Smooth muscle cell (in vitro differentiated cells): ENCODE measurements at regions not wholly inside any gene's neighbourhood (a gene's known extent, or its start where the extent isn't known, plus 50 kb on each side); places are given as distances from the start of the nearest gene placed in this dataset.

Experiments
- DNase-seq: peaks from one replicate; lab custom pipeline; 2025; ENCODE audit not compliant: unreplicated experiment; lab: John Stamatoyannopoulos, UW
- H2AFZ ChIP-seq: fragments of 200-600 bp; sonication (generic); 2 replicates; pipeline ENCODE4 v1.6.0; 2016; ENCODE audit warnings: antibody characterized with exemption, low read depth, mild to moderate bottlenecking
- H3F3A ChIP-seq: fragments of 200-600 bp; sonication (generic); 2 replicates; pipeline ENCODE4 v1.6.0; 2017; ENCODE audit warnings: antibody characterized with exemption, low read depth
- H3K27ac ChIP-seq: fragments of 200-600 bp; sonication (generic); 2 replicates; pipeline ENCODE4 v1.5.1; 2016; ENCODE audit warnings: low read depth, mild to moderate bottlenecking
- H3K27me3 ChIP-seq: fragments of 200-600 bp; sonication (generic); 2 replicates; pipeline ENCODE4 v1.6.1; 2016; ENCODE audit warnings: low read depth, mild to moderate bottlenecking
- H3K36me3 ChIP-seq: fragments of 200-600 bp; sonication (generic); 2 replicates; pipeline ENCODE4 v1.5.1; 2016; ENCODE audit warnings: low read depth
- H3K4me1 ChIP-seq: fragments of 200-600 bp; sonication (generic); 2 replicates; pipeline ENCODE4 v1.5.1; 2016; ENCODE audit warnings: low read depth
- H3K4me2 ChIP-seq: fragments of 200-600 bp; sonication (generic); 2 replicates; pipeline ENCODE4 v1.6.0; 2016; ENCODE audit warnings: mild to moderate bottlenecking
- H3K4me3 ChIP-seq: fragments of 200-600 bp; sonication (generic); 2 replicates; pipeline ENCODE4 v1.5.1; 2016; ENCODE audit warnings: mild to moderate bottlenecking
- H3K79me2 ChIP-seq: fragments of 200-600 bp; sonication (generic); 2 replicates; pipeline ENCODE4 v1.6.0; 2016; ENCODE audit warnings: low read depth, mild to moderate bottlenecking
- H3K9ac ChIP-seq: fragments of 200-600 bp; sonication (generic); 2 replicates; pipeline ENCODE4 v1.6.0; 2016; ENCODE audit warnings: low read depth
- H3K9me3 ChIP-seq: fragments of 200-600 bp; sonication (generic); replicated peaks from 2 replicates; pipeline ENCODE4 v1.5.1; 2016; ENCODE audit warnings: low read depth
- H4K20me1 ChIP-seq: fragments of 200-600 bp; sonication (generic); 2 replicates; pipeline ENCODE4 v1.6.0; 2016; ENCODE audit warnings: low read depth
- CTCF ChIP-seq: fragments of 200-600 bp; sonication (generic); IDR thresholded peaks from 2 replicates; pipeline ENCODE4 v1.5.1; 2017; ENCODE audit warnings: borderline replicate concordance, mild to moderate bottlenecking, antibody characterized with exemption; ENCODE audit not compliant: insufficient read depth, poor library complexity, severe bottlenecking
- WGBS: methylation state at CpG from one replicate; pipeline ENCODE4 v1.1.7; 2016; ENCODE audit warnings: low lambda C conversion rate; 5-methylcytosine and 5-hydroxymethylcytosine counted together

GRCh38 chr16:73347500-73348375, 299.8 kb upstream of the ZFHX3 start:
- WGBS = 62% methylated on average over 7 of the region's 7 CpGs
- peaks cover 7% of the 10 kb centered on the region for H3K27me3 ChIP-seq
- H3K9ac ChIP-seq = no peak overlapping the region
- H3K4me2 ChIP-seq = no peak overlapping the region
- no peak for TF ChIP-seq CTCF
- no peaks in the 10 kb centered on the region for H3K79me2 ChIP-seq
- H3K4me3 ChIP-seq = no peak overlapping the region
- H3K27ac ChIP-seq = no peak overlapping the region
- H3F3A ChIP-seq = no peaks in the 10 kb centered on the region
- H3K4me1 ChIP-seq = no peaks in the 10 kb centered on the region
- no peaks in the 10 kb centered on the region for H3K9me3 ChIP-seq
- H2AFZ ChIP-seq = no peak overlapping the region
- H3K36me3 ChIP-seq = no peaks in the 10 kb centered on the region
- no peaks in the 10 kb centered on the region for H4K20me1 ChIP-seq
- DNase-seq = no peak

- no peak for TF ChIP-seq CTCF
Observed at GRCh38 chr16:73339821-73340220, 291.9 kb upstream of the ZFHX3 start.

GRCh38 chr16:73337373-73338296, 289.7 kb upstream of the ZFHX3 start:
- Histone ChIP-seq H3K4me2 (no peak overlapping the region), H3K9ac (no peak overlapping the region), H3K79me2 (no peaks in the 10 kb centered on the region), H2AFZ (no peak overlapping the region), H3K4me3 (no peak overlapping the region), H4K20me1 (no peaks in the 10 kb centered on the region), H3K4me1 (no peaks in the 10 kb centered on the region), H3K9me3 (no peaks in the 10 kb centered on the region), H3K27ac (no peak overlapping the region), H3K27me3 (peaks cover 3% of the 10 kb centered on the region), H3F3A (no peaks in the 10 kb centered on the region), H3K36me3 (no peaks in the 10 kb centered on the region)
- 83% methylated on average over 11 of the region's 11 CpGs for WGBS
- TF ChIP-seq CTCF = no peak
- DNase-seq = no peak

More at GRCh38 chr16:73339821-73340220, 291.9 kb upstream of the ZFHX3 start:
- Histone ChIP-seq H3K9ac (no peak overlapping the region), H3K4me3 (no peak overlapping the region), H3K27ac (no peak overlapping the region), H3F3A (no peaks in the 10 kb centered on the region), H3K27me3 (peaks cover 11% of the 10 kb centered on the region), H3K9me3 (no peaks in the 10 kb centered on the region), H3K36me3 (no peaks in the 10 kb centered on the region), H3K4me2 (no peak overlapping the region), H3K79me2 (no peaks in the 10 kb centered on the region), H4K20me1 (no peaks in the 10 kb centered on the region), H3K4me1 (no peaks in the 10 kb centered on the region), H2AFZ (no peak overlapping the region)
- 91% methylated on average over 6 of the region's 6 CpGs for WGBS
- DNase-seq = no peak
